H1 (cell line): ENCODE measurements at regions not wholly inside any gene's neighbourhood (a gene's known extent, or its start where the extent isn't known, plus 50 kb on each side); places are given as distances from the start of the nearest gene placed in this dataset.

Experiments used
- CTCF ChIA-PET: fragments of 300-600 bp; sonication (Branson Sonifier 250); formaldehyde crosslinking; loops from one replicate; lab custom pipeline; 2021; ENCODE audit not compliant: partially characterized antibody; lab: Charles Lee
- POLR2A ChIA-PET: fragments of 300-600 bp; sonication (Branson Sonifier 250); formaldehyde crosslinking; loops from one replicate; lab custom pipeline; 2021; ENCODE audit warnings: inconsistent platforms; ENCODE audit not compliant: partially characterized antibody; lab: Charles Lee
- DNase-seq, 2 experiments: peaks; one replicate each; pipeline versions ENCODE4 v3.0.0 to v3.0.0-alpha.2; 2010 to 2022; ENCODE audit warnings: low spot score in 2 of 2, low read depth in 1 of 2, mixed read lengths in 1 of 2
- FAIRE-seq: peaks from 2 replicates; lab custom pipeline; 2011; peaks lifted over from hg19 to GRCh38; lab: Jason Lieb, UNC
- H2AFZ ChIP-seq: 2 replicates; pipeline ENCODE4 v1.8.1; 2012; ENCODE audit warnings: low read length, inconsistent platforms
- H2AK5ac ChIP-seq: 2 replicates; pipeline ENCODE4 v1.6.1; 2013; ENCODE audit warnings: low read depth, low read length
- H2BK120ac ChIP-seq: replicated peaks from 2 replicates; pipeline ENCODE3; 2013; ENCODE audit warnings: low read depth, low read length, inconsistent platforms
- H2BK12ac ChIP-seq: 2 replicates; pipeline ENCODE4 v1.6.1; 2013; ENCODE audit warnings: low read depth, low read length
- H2BK15ac ChIP-seq: 2 replicates; pipeline ENCODE4 v1.6.1; 2013; ENCODE audit warnings: low read length
- H2BK20ac ChIP-seq: 2 replicates; pipeline ENCODE4 v1.6.1; 2013; ENCODE audit warnings: low read length
- H2BK5ac ChIP-seq: 2 replicates; pipeline ENCODE4 v1.6.1; 2013; ENCODE audit warnings: low read depth, low read length
- H3K14ac ChIP-seq: 2 replicates; pipeline ENCODE4 v1.6.1; 2013; ENCODE audit warnings: inconsistent platforms; ENCODE audit not compliant: insufficient read length
- H3K18ac ChIP-seq: 2 replicates; pipeline ENCODE4 v1.6.1; 2013; ENCODE audit warnings: low read length; ENCODE audit errors: extremely low read depth
- H3K23ac ChIP-seq: 2 replicates; pipeline ENCODE4 v1.6.1; 2013; ENCODE audit warnings: inconsistent platforms; ENCODE audit not compliant: insufficient read length
- H3K23me2 ChIP-seq: 2 replicates; pipeline ENCODE4 v1.6.1; 2013; ENCODE audit warnings: low read depth, low read length
- H3K27ac ChIP-seq: 2 replicates; pipeline ENCODE4 v1.6.1; 2011; ENCODE audit warnings: low read depth, low read length, inconsistent platforms
- H3K27me3 ChIP-seq, 4 experiments: replicated peaks in 1 of 4; 1 replicate in 1 of 4; 2 replicates in 3 of 4; pipeline versions ENCODE4 v1.6.1 to v1.8.1; 2011 to 2013; ENCODE audit warnings: low read length in 3 of 4, mild to moderate bottlenecking in 3 of 4, inconsistent platforms in 2 of 4, mixed read lengths in 2 of 4, moderate library complexity in 1 of 4; ENCODE audit not compliant: control insufficient read depth in 3 of 4, insufficient read depth in 3 of 4; ENCODE audit errors: extremely low read depth in 1 of 4
- H3K36me3 ChIP-seq, 4 experiments: 2 replicates each; pipeline versions ENCODE4 v1.6.1 to v1.8.1; 2011 to 2013; ENCODE audit warnings: mild to moderate bottlenecking in 4 of 4, low read length in 3 of 4, moderate library complexity in 2 of 4, control low read depth in 1 of 4, inconsistent platforms in 1 of 4; ENCODE audit not compliant: insufficient read depth in 4 of 4, control insufficient read depth in 2 of 4
- H3K4ac ChIP-seq: replicated peaks from 2 replicates; pipeline ENCODE3; 2013; ENCODE audit warnings: low read length, low read depth, mixed read lengths, inconsistent platforms; ENCODE audit not compliant: insufficient read length
- H3K4me1 ChIP-seq, 4 experiments: replicated peaks in 1 of 4; 1 replicate in 1 of 4; 2 replicates in 3 of 4; pipeline versions ENCODE4 v1.6.1 to v1.8.1; 2011 to 2013; ENCODE audit warnings: low read length in 3 of 4, inconsistent platforms in 2 of 4, mixed read lengths in 1 of 4; ENCODE audit not compliant: insufficient read depth in 4 of 4, control insufficient read depth in 3 of 4
- H3K4me2 ChIP-seq, 2 experiments: 2 replicates each; pipeline versions ENCODE4 v1.6.1 to v1.8.1; 2011 to 2013; ENCODE audit warnings: low read depth in 2 of 2, low read length in 2 of 2, control low read depth in 1 of 2, inconsistent platforms in 1 of 2, mild to moderate bottlenecking in 1 of 2; ENCODE audit not compliant: insufficient read depth in 1 of 2
- H3K4me3 ChIP-seq, 4 experiments: fragments of 200-600, 300-600 bp in 1 of 4; sonication (generic), shearing (Covaris generic), sonication (Bioruptor Twin) in 1 of 4; 2 replicates each; pipeline versions ENCODE4 v1.5.1 to v1.8.1; 2011 to 2016; ENCODE audit warnings: low read length in 4 of 4, low read depth in 3 of 4, control low read depth in 2 of 4, inconsistent platforms in 2 of 4, mild to moderate bottlenecking in 2 of 4, mixed read lengths in 1 of 4, moderate library complexity in 1 of 4; ENCODE audit not compliant: insufficient read depth in 2 of 4; ENCODE audit errors: extremely low read depth in 1 of 4
- H3K56ac ChIP-seq: replicated peaks from 2 replicates; pipeline ENCODE3; 2013; ENCODE audit warnings: low read depth, mild to moderate bottlenecking, mixed read lengths, low read length, inconsistent platforms; ENCODE audit not compliant: insufficient read length
- H3K79me1 ChIP-seq: 2 replicates; pipeline ENCODE4 v1.6.1; 2013; ENCODE audit warnings: low read depth, low read length, control low read depth
- H3K79me2 ChIP-seq, 2 experiments: 2 replicates each; pipeline versions ENCODE4 v1.6.1 to v1.8.1; 2012 to 2013; ENCODE audit warnings: low read length in 2 of 2, mild to moderate bottlenecking in 2 of 2, inconsistent platforms in 1 of 2; ENCODE audit not compliant: insufficient read depth in 2 of 2, control insufficient read depth in 1 of 2
- H3K9ac ChIP-seq, 4 experiments: replicated peaks in 1 of 4; 1 replicate in 1 of 4; 2 replicates in 3 of 4; pipeline versions ENCODE4 v1.6.1 to v1.8.1; 2011 to 2013; ENCODE audit warnings: low read depth in 3 of 4, low read length in 3 of 4, control low read depth in 2 of 4, mild to moderate bottlenecking in 2 of 4, moderate library complexity in 2 of 4, inconsistent platforms in 1 of 4; ENCODE audit errors: extremely low read depth in 1 of 4
- H3K9me3 ChIP-seq, 2 experiments: 2 replicates each; pipeline versions ENCODE4 v1.6.1 to v1.8.1; 2012 to 2013; ENCODE audit warnings: mild to moderate bottlenecking in 2 of 2, moderate library complexity in 2 of 2, control low read depth in 1 of 2, inconsistent platforms in 1 of 2, low read depth in 1 of 2, low read length in 1 of 2, mixed read lengths in 1 of 2; ENCODE audit not compliant: insufficient read depth in 2 of 2
- H4K20me1 ChIP-seq, 2 experiments: replicated peaks in 1 of 2; 2 replicates each; pipeline versions ENCODE3 to v1.8.1; 2011 to 2013; ENCODE audit warnings: inconsistent platforms in 2 of 2, low read length in 2 of 2, mild to moderate bottlenecking in 1 of 2; ENCODE audit not compliant: insufficient read depth in 2 of 2, control insufficient read depth in 1 of 2
- H4K5ac ChIP-seq: 2 replicates; pipeline ENCODE4 v1.6.1; 2013; ENCODE audit warnings: low read length, low read depth, mixed read lengths, inconsistent platforms; ENCODE audit not compliant: insufficient read length
- H4K8ac ChIP-seq: 2 replicates; pipeline ENCODE4 v1.8.0; 2013; ENCODE audit warnings: mild to moderate bottlenecking, moderate library complexity, low read length, inconsistent platforms; ENCODE audit not compliant: insufficient read depth; ENCODE audit errors: extremely low read depth
- H4K91ac ChIP-seq: replicated peaks from 2 replicates; pipeline ENCODE3; 2013; ENCODE audit warnings: low read length, mixed read lengths, inconsistent platforms; ENCODE audit not compliant: insufficient read length
- BACH1 ChIP-seq: IDR thresholded peaks from 2 replicates; pipeline ENCODE4 v1.6.1; 2012; ENCODE audit warnings: low read length, improper control_type of control experiment
- BRCA1 ChIP-seq: IDR thresholded peaks from 2 replicates; pipeline ENCODE4 v1.6.1; 2012; ENCODE audit warnings: low read depth, low read length, improper control_type of control experiment
- CBX8 ChIP-seq: fragments of 300-800, 300-1000 bp; sonication (generic); IDR thresholded peaks from 2 replicates; pipeline ENCODE4 v1.7.1; 2016; ENCODE audit warnings: low read depth, low read length, borderline replicate concordance
- CEBPB ChIP-seq: IDR thresholded peaks from 2 replicates; pipeline ENCODE4 v1.6.1; 2012; ENCODE audit warnings: low read depth, low read length
- EZH2 ChIP-seq: fragments of 200-600 bp; sonication (generic); IDR thresholded peaks from 2 replicates; pipeline ENCODE4 v1.7.1; 2012; ENCODE audit warnings: low read depth, mild to moderate bottlenecking, moderate library complexity, low read length, inconsistent platforms; ENCODE audit not compliant: severe bottlenecking
- FOSL1 ChIP-seq: IDR thresholded peaks from 2 replicates; pipeline ENCODE4 v1.6.1; 2011; ENCODE audit warnings: mild to moderate bottlenecking, low read depth, low read length, moderate library complexity; ENCODE audit not compliant: insufficient read depth
- KDM1A ChIP-seq: fragments of 200-600, 300-600 bp; sonication (generic); IDR thresholded peaks from 2 replicates; pipeline ENCODE4 v1.7.1; 2016; ENCODE audit warnings: mild to moderate bottlenecking, low read length, borderline replicate concordance
- NANOG ChIP-seq: IDR thresholded peaks from 2 replicates; pipeline ENCODE4 v1.6.1; 2011; ENCODE audit warnings: low read length, low read depth, mild to moderate bottlenecking, inconsistent platforms; ENCODE audit not compliant: insufficient read depth, poor library complexity, severe bottlenecking
- TBP ChIP-seq: IDR thresholded peaks from 2 replicates; pipeline ENCODE4 v1.6.1; 2011; ENCODE audit warnings: low read depth, low read length, improper control_type of control experiment
- WGBS, 2 experiments: shearing (Covaris generic) in 1 of 2; methylation state at CpG; one replicate each; pipeline versions ENCODE4 v1.1.6 to v1.1.7; 2013 to 2015; ENCODE audit warnings: low lambda C conversion rate in 2 of 2, mixed read lengths in 2 of 2, inconsistent platforms in 1 of 2, low coverage in 1 of 2, missing lambda C conversion rate in 1 of 2; ENCODE audit not compliant: insufficient replicate concordance in 2 of 2, insufficient coverage in 1 of 2, insufficient read length in 1 of 2; ENCODE audit errors: extremely low coverage in 1 of 2, missing lambda C conversion rate in 1 of 2; 5-methylcytosine and 5-hydroxymethylcytosine counted together

GRCh38 chr6:28727559-28728211 lies 196.1 kb downstream of the TRIM27 start:
- FAIRE-seq (no peak), DNase-seq (no peak)
- Histone ChIP-seq H2AK5ac (no peak overlapping the region), H3K4me1 (no peaks in the 10 kb centered on the region; a peak in 1 of 7 replicates), H3K4me3 (peak overlapping the region in 1 of 4 experiments; percentile 89; a peak in 2 of 8 replicates), H3K27me3 (peaks cover 0 to 7% (median 4%) of the 10 kb centered on the region in 4 experiments; a peak in 4 of 7 replicates), H4K5ac (no peak overlapping the region), H2AFZ (no peak overlapping the region)
- CTCF ChIA-PET = interaction anchor here (0.9 to 2.5 kb wide), 8 partner anchors 10 to 185 kb away, joined by 3 to 10 read pairs (median 4); no protein-coding TSS in a partner anchor
- TF ChIP-seq NANOG (no peak), BRCA1 (no peak), CBX8 (no peak), EZH2 (no peak), FOSL1 (no peak), TBP (no peak), BACH1 (no peak), CEBPB (no peak), KDM1A (no peak)
- TF ChIP-seq, all 59 proteins: peak for 0
- Histone ChIP-seq H3K23ac (no peak overlapping the region), H3K79me2 (no peaks in the 10 kb centered on the region), H3K79me1 (no peaks in the 10 kb centered on the region), H3K14ac (no peak overlapping the region), H2BK120ac (no peak overlapping the region), H3K27ac (no peak overlapping the region), H3K4ac (no peak overlapping the region), H3K18ac (no peak overlapping the region), H4K8ac (no peak overlapping the region), H3K9ac (no peak overlapping the region), H3K36me3 (no peaks in the 10 kb centered on the region), H2BK15ac (no peak overlapping the region; the same call in 1 of the 2 replicates), H4K91ac (no peak overlapping the region), H2BK20ac (no peak overlapping the region), H4K20me1 (no peaks in the 10 kb centered on the region), H3K9me3 (no peaks in the 10 kb centered on the region), H3K4me2 (no peak overlapping the region; a peak in 1 of 4 replicates), H3K23me2 (peaks cover 4% of the 10 kb centered on the region), H2BK5ac (no peak overlapping the region), H3K56ac (no peak overlapping the region), H2BK12ac (no peak overlapping the region)
- POLR2A ChIA-PET = interaction anchor here (1.0 to 2.0 kb wide), 3 partner anchors 8 to 48 kb away, joined by 3 to 10 read pairs (median 4); no protein-coding TSS in a partner anchor
- 84% methylated on average over 9 of the region's 9 CpGs; no CpG with 5 or more reads in 1 of the 2 experiments for WGBS, 2 experiments
